ENCODE measurements at regions not wholly inside any gene's neighbourhood (a gene's known extent, or its start where the extent isn't known, plus 50 kb on each side); places are given as distances from the start of the nearest gene placed in this dataset.

DNA sequence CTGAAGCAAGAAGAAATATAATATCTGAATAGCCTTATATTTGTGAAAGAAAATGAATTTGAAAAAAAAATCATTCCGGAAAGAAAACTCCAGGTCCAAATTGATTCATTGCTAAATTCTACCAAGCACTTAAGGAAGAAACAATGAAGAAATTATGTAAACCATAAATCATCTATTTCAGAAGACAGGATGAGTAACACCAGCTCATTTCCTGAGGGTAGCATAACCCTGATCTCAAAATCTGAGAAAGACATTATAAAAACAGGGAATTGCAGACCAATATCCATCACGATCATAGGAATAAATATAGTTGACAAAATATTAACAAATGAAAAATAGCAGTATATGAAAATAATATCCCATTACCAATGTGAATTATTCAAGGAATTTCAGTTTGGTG lies 70.1 kb upstream of the RAB18 start:
- Histone ChIP-seq H3K79me2 (ENCODE audit: insufficient read depth, low read length) (no peaks in the 10 kb centered on the region), H3K4me3 (ENCODE audit: low read length, poor library complexity, severe bottlenecking) (no peak overlapping the region), H3K9me3 (ENCODE audit: insufficient read depth, low read depth, low read length) (no peaks in the 10 kb centered on the region), H3K4me1 (ENCODE audit: insufficient read depth, low read length, poor library complexity, severe bottlenecking) (no peaks in the 10 kb centered on the region), H3K9ac (ENCODE audit: low read depth, low read length, poor library complexity, severe bottlenecking) (no peak overlapping the region), H4K20me1 (ENCODE audit: insufficient read depth, low read length, poor library complexity, severe bottlenecking) (no peaks in the 10 kb centered on the region), H3F3A (ENCODE audit: low read depth) (no peaks in the 10 kb centered on the region), H3K4me2 (ENCODE audit: low read depth, low read length, poor library complexity, severe bottlenecking) (no peak overlapping the region), H3K36me3 (ENCODE audit: insufficient read depth, low read length) (no peaks in the 10 kb centered on the region), H3K27me3 (ENCODE audit: insufficient read depth, low read length, poor library complexity, severe bottlenecking) (no peaks in the 10 kb centered on the region), H3K9me2 (replicated peaks; ENCODE audit: low read depth, low read length) (no peaks in the 10 kb centered on the region), H2AFZ (ENCODE audit: low read length) (no peak overlapping the region)
- TF ChIP-seq, protein P1, sequence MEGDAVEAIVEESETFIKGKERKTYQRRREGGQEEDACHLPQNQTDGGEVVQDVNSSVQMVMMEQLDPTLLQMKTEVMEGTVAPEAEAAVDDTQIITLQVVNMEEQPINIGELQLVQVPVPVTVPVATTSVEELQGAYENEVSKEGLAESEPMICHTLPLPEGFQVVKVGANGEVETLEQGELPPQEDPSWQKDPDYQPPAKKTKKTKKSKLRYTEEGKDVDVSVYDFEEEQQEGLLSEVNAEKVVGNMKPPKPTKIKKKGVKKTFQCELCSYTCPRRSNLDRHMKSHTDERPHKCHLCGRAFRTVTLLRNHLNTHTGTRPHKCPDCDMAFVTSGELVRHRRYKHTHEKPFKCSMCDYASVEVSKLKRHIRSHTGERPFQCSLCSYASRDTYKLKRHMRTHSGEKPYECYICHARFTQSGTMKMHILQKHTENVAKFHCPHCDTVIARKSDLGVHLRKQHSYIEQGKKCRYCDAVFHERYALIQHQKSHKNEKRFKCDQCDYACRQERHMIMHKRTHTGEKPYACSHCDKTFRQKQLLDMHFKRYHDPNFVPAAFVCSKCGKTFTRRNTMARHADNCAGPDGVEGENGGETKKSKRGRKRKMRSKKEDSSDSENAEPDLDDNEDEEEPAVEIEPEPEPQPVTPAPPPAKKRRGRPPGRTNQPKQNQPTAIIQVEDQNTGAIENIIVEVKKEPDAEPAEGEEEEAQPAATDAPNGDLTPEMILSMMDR (conservative IDR thresholded peaks at IDR 0.05; ENCODE audit: low read length) = no peak
- TF ChIP-seq EZH2phosphoT487 (IDR thresholded peaks at IDR 0.05; ENCODE audit: borderline replicate concordance) = no peak

DNA sequence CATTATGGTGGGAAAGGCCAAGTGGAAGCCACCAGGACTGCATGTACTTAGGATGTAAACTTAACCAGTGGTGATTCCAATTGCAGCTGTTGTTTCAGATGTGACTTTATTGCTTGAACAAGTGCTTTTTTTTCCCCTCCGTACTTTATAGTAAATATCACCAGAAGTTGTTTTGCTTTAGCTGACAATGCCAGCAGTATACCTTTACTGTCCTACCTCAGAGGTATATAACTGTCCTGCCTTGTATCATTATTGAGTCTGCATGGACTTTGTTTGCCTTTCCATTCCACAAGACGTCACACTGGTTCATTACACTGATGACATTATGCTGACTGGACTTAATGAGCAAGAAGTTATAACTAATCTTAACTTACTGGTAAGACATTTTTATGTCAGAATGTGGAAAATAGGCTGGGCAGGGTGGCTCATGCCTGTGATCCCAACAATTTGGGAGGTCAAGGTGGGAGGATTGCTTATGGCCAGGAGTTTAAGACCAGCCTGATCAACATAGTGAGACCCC lies 77.1 kb upstream of the RAB18 start:
- Histone ChIP-seq H3K4me1 (ENCODE audit: insufficient read depth, low read length, poor library complexity, severe bottlenecking) (no peaks in the 10 kb centered on the region), H3K9me2 (replicated peaks; ENCODE audit: low read depth, low read length) (no peaks in the 10 kb centered on the region), H3K4me3 (ENCODE audit: low read length, poor library complexity, severe bottlenecking) (no peak overlapping the region), H3K4me2 (ENCODE audit: low read depth, low read length, poor library complexity, severe bottlenecking) (no peak overlapping the region), H3K9ac (ENCODE audit: low read depth, low read length, poor library complexity, severe bottlenecking) (no peak overlapping the region), H3F3A (ENCODE audit: low read depth) (no peaks in the 10 kb centered on the region), H3K27me3 (ENCODE audit: insufficient read depth, low read length, poor library complexity, severe bottlenecking) (no peaks in the 10 kb centered on the region), H3K36me3 (ENCODE audit: insufficient read depth, low read length) (no peaks in the 10 kb centered on the region), H4K20me1 (ENCODE audit: insufficient read depth, low read length, poor library complexity, severe bottlenecking) (no peaks in the 10 kb centered on the region), H3K79me2 (ENCODE audit: insufficient read depth, low read length) (no peaks in the 10 kb centered on the region), H3K9me3 (ENCODE audit: insufficient read depth, low read depth, low read length) (no peaks in the 10 kb centered on the region), H2AFZ (ENCODE audit: low read length) (no peak overlapping the region)
- TF ChIP-seq, protein P1 (conservative IDR thresholded peaks at IDR 0.05; ENCODE audit: low read length) = no peak
- no peak for TF ChIP-seq EZH2phosphoT487 (IDR thresholded peaks at IDR 0.05; ENCODE audit: borderline replicate concordance)

DNA sequence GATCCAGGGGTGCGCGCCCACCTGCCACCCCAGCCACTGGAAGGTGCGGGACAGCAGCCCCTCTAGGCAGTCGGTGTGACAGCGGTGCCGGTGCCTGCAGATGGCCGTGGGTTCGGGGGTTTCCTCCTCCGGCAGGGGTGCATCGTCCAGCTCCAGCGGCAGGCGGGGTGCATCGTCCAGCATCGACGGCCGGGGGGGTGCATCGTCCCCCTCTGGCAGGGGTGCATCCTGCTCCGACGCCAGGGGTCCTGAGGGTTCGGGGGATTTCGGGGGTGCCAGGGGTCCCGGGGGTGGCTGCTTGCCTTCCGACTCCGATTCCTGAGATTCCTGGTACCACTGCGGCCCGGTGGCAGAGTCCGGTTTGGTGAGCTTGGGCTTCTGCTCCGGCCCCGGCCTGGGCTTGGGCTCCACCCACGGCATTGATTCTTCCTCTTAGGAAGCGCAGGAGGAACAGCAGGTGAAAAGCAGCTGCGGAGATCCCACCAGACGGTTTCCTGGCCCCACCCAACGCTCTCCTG lies 90.2 kb upstream of the RAB18 start:
- Histone ChIP-seq H3K36me3 (ENCODE audit: insufficient read depth, low read length) (no peaks in the 10 kb centered on the region), H3K4me3 (ENCODE audit: low read length, poor library complexity, severe bottlenecking) (no peak overlapping the region), H3K27me3 (ENCODE audit: insufficient read depth, low read length, poor library complexity, severe bottlenecking) (no peaks in the 10 kb centered on the region), H3K9me2 (replicated peaks; ENCODE audit: low read depth, low read length) (no peaks in the 10 kb centered on the region), H3K4me2 (ENCODE audit: low read depth, low read length, poor library complexity, severe bottlenecking) (no peak overlapping the region), H3K79me2 (ENCODE audit: insufficient read depth, low read length) (no peaks in the 10 kb centered on the region), H3F3A (ENCODE audit: low read depth) (no peaks in the 10 kb centered on the region), H3K4me1 (ENCODE audit: insufficient read depth, low read length, poor library complexity, severe bottlenecking) (no peaks in the 10 kb centered on the region), H2AFZ (ENCODE audit: low read length) (no peak overlapping the region), H4K20me1 (ENCODE audit: insufficient read depth, low read length, poor library complexity, severe bottlenecking) (no peaks in the 10 kb centered on the region), H3K9ac (ENCODE audit: low read depth, low read length, poor library complexity, severe bottlenecking) (no peak overlapping the region), H3K9me3 (ENCODE audit: insufficient read depth, low read depth, low read length) (no peaks in the 10 kb centered on the region)
- TF ChIP-seq EZH2phosphoT487 (IDR thresholded peaks at IDR 0.05; ENCODE audit: borderline replicate concordance) = no peak
- TF ChIP-seq, protein P1 (conservative IDR thresholded peaks at IDR 0.05; ENCODE audit: low read length) = no peak
